HAP-1 (cell line): ENCODE measurements at regions not wholly inside any gene's neighbourhood (a gene's known extent, or its start where the extent isn't known, plus 50 kb on each side); places are given as distances from the start of the nearest gene placed in this dataset.
"Not testable (repeated sequence)": the region's sequence is repeated elsewhere in the genome, so short reads cannot be mapped to it uniquely, and the experiment has no call there.

ENCODE experiments used
- DNase-seq, 2 experiments: peaks; one replicate each; pipeline ENCODE4 v3.0.0-alpha.2; 2016 to 2020; ENCODE audit warnings: low spot score in 2 of 2
- H3K27me3 ChIP-seq: fragments of 250-450 bp; sonication (Bioruptor Pico); 2 replicates; pipeline ENCODE4 v1.5.1; 2020; ENCODE audit warnings: low read depth, mild to moderate bottlenecking, moderate library complexity
- H3K36me3 ChIP-seq: fragments of 250-450 bp; sonication (Bioruptor Pico); replicated peaks from 2 replicates; pipeline ENCODE4 v1.5.1; 2020; ENCODE audit warnings: mild to moderate bottlenecking
- H3K4me1 ChIP-seq: fragments of 250-450 bp; sonication (Bioruptor Pico); 2 replicates; pipeline ENCODE4 v1.5.1; 2020; ENCODE audit warnings: mild to moderate bottlenecking
- H3K4me3 ChIP-seq: fragments of 250-450 bp; sonication (Bioruptor Pico); 2 replicates; pipeline ENCODE4 v1.5.1; 2020; ENCODE audit warnings: mild to moderate bottlenecking, moderate library complexity
- H3K9me3 ChIP-seq: fragments of 250-450 bp; sonication (Bioruptor Pico); 2 replicates; pipeline ENCODE4 v1.5.1; 2020; ENCODE audit warnings: mild to moderate bottlenecking, moderate library complexity
- in situ Hi-C: fragments of 300-500 bp; cut with MboI; formaldehyde crosslinking; loops from 3 replicates; pipeline ENCODE4 v1.14.3; 2020; ENCODE audit warnings: low sequenced_read_pairs, inconsistent platforms, mixed read lengths

GRCh38 chr10:3560628-3561027 lies 224.4 kb downstream of the KLF6 start:
- in situ Hi-C loops, DNase-seq: not testable (repeated sequence)

GRCh38 chr10:3559527-3559926 lies 225.5 kb downstream of the KLF6 start:
- DNase-seq, result no peak
- Histone ChIP-seq H3K4me1 (no peaks in the 10 kb centered on the region), H3K27me3 (no peaks in the 10 kb centered on the region), H3K36me3 (no peaks in the 10 kb centered on the region), H3K4me3 (no peak overlapping the region), H3K9me3 (no peaks in the 10 kb centered on the region)
- in situ Hi-C loops, result no loop called here

More at GRCh38 chr10:3560628-3561027, 224.4 kb downstream of the KLF6 start:
- not testable (repeated sequence) for H3K4me3 ChIP-seq, H3K27me3 ChIP-seq, H3K9me3 ChIP-seq, H3K4me1 ChIP-seq, H3K36me3 ChIP-seq

GRCh38 chr10:3559011-3559410 lies 226.0 kb downstream of the KLF6 start:
- H3K27me3 ChIP-seq, result no peaks in the 10 kb centered on the region
- no peaks in the 10 kb centered on the region for H3K9me3 ChIP-seq
- H3K4me1 ChIP-seq, result no peaks in the 10 kb centered on the region
- no peaks in the 10 kb centered on the region for H3K36me3 ChIP-seq
- DNase-seq, result no peak
- H3K4me3 ChIP-seq, result no peak overlapping the region
- in situ Hi-C loops, result no loop called here

- DNase-seq, H3K4me1 ChIP-seq, H3K36me3 ChIP-seq, H3K9me3 ChIP-seq, H3K27me3 ChIP-seq, H3K4me3 ChIP-seq, in situ Hi-C loops: not testable (repeated sequence)
Measured at GRCh38 chr10:3556191-3557017, 228.6 kb downstream of the KLF6 start.

- H3K4me1 ChIP-seq, result no peaks in the 10 kb centered on the region
- DNase-seq, result no peak
- no peaks in the 10 kb centered on the region for H3K36me3 ChIP-seq
- H3K4me3 ChIP-seq, result no peak overlapping the region
- in situ Hi-C loops, result no loop called here
- no peaks in the 10 kb centered on the region for H3K27me3 ChIP-seq
- H3K9me3 ChIP-seq, result no peaks in the 10 kb centered on the region
Measured at GRCh38 chr10:3554121-3554522, 230.9 kb downstream of the KLF6 start.

GRCh38 chr10:3552281-3552680 lies 232.7 kb downstream of the KLF6 start:
- H3K4me1 ChIP-seq, result no peaks in the 10 kb centered on the region
- H3K36me3 ChIP-seq, result no peaks in the 10 kb centered on the region
- no peaks in the 10 kb centered on the region for H3K27me3 ChIP-seq
- in situ Hi-C loops, result no loop called here
- no peak overlapping the region for H3K4me3 ChIP-seq
- H3K9me3 ChIP-seq, result no peaks in the 10 kb centered on the region
- no peak for DNase-seq

GRCh38 chr10:3551761-3552160 lies 233.2 kb downstream of the KLF6 start:
- no peaks in the 10 kb centered on the region for H3K36me3 ChIP-seq
- no peaks in the 10 kb centered on the region for H3K9me3 ChIP-seq
- H3K4me1 ChIP-seq, result no peaks in the 10 kb centered on the region
- no peak overlapping the region for H3K4me3 ChIP-seq
- in situ Hi-C loops, result no loop called here
- DNase-seq, result no peak
- no peaks in the 10 kb centered on the region for H3K27me3 ChIP-seq

- no peaks in the 10 kb centered on the region for H3K4me1 ChIP-seq
- H3K27me3 ChIP-seq, result no peaks in the 10 kb centered on the region
- no peak for DNase-seq
- H3K4me3 ChIP-seq, result no peak overlapping the region
- in situ Hi-C loops, result no loop called here
- no peaks in the 10 kb centered on the region for H3K9me3 ChIP-seq
- no peaks in the 10 kb centered on the region for H3K36me3 ChIP-seq
Measured at GRCh38 chr10:3549118-3549517, 235.9 kb downstream of the KLF6 start.

- H3K36me3 ChIP-seq, result no peaks in the 10 kb centered on the region
- H3K4me3 ChIP-seq, result no peak overlapping the region
- in situ Hi-C loops, result no loop called here
- no peaks in the 10 kb centered on the region for H3K27me3 ChIP-seq
- no peak for DNase-seq
- H3K4me1 ChIP-seq, result no peaks in the 10 kb centered on the region
- no peaks in the 10 kb centered on the region for H3K9me3 ChIP-seq
Measured at GRCh38 chr10:3548702-3549101, 236.3 kb downstream of the KLF6 start.

- no peak overlapping the region for H3K4me3 ChIP-seq
- no peaks in the 10 kb centered on the region for H3K36me3 ChIP-seq
- no peaks in the 10 kb centered on the region for H3K9me3 ChIP-seq
- no peaks in the 10 kb centered on the region for H3K27me3 ChIP-seq
- in situ Hi-C loops, result no loop called here
- no peak for DNase-seq
- no peaks in the 10 kb centered on the region for H3K4me1 ChIP-seq
Measured at GRCh38 chr10:3548076-3548475, 236.9 kb downstream of the KLF6 start.

GRCh38 chr10:3544561-3544960 lies 240.4 kb downstream of the KLF6 start:
- no peaks in the 10 kb centered on the region for H3K36me3 ChIP-seq
- no peak for DNase-seq
- H3K4me3 ChIP-seq, result no peak overlapping the region
- no peaks in the 10 kb centered on the region for H3K4me1 ChIP-seq
- H3K27me3 ChIP-seq, result no peaks in the 10 kb centered on the region
- in situ Hi-C loops, result no loop called here
- H3K9me3 ChIP-seq, result no peaks in the 10 kb centered on the region

GRCh38 chr10:3542185-3542611 lies 242.8 kb downstream of the KLF6 start:
- no peak overlapping the region for H3K4me3 ChIP-seq
- H3K36me3 ChIP-seq, result no peaks in the 10 kb centered on the region
- H3K9me3 ChIP-seq, result no peaks in the 10 kb centered on the region
- H3K4me1 ChIP-seq, result no peaks in the 10 kb centered on the region
- DNase-seq, result no peak
- in situ Hi-C loops, result no loop called here
- H3K27me3 ChIP-seq, result no peaks in the 10 kb centered on the region

- Histone ChIP-seq H3K4me1 (no peaks in the 10 kb centered on the region), H3K36me3 (no peaks in the 10 kb centered on the region), H3K9me3 (no peaks in the 10 kb centered on the region), H3K27me3 (no peaks in the 10 kb centered on the region), H3K4me3 (no peak overlapping the region)
- DNase-seq, result no peak
- in situ Hi-C loops, result no loop called here
Measured at GRCh38 chr10:3539696-3540383, 245.2 kb downstream of the KLF6 start.

- Histone ChIP-seq H3K36me3 (no peaks in the 10 kb centered on the region), H3K4me1 (no peaks in the 10 kb centered on the region), H3K9me3 (no peaks in the 10 kb centered on the region), H3K27me3 (no peaks in the 10 kb centered on the region), H3K4me3 (no peak overlapping the region)
- in situ Hi-C loops, result no loop called here
- no peak for DNase-seq
Measured at GRCh38 chr10:3538656-3539531, 246.1 kb downstream of the KLF6 start.
